Skin of body (tissue), 1 donor: ENCODE measurements at regions not wholly inside any gene's neighbourhood (a gene's known extent, or its start where the extent isn't known, plus 50 kb on each side); places are given as distances from the start of the nearest gene placed in this dataset.

Experiments used
- DNase-seq: peaks from one replicate; lab custom pipeline; 2025; lab: John Stamatoyannopoulos, UW

GRCh38 chr14:29454026-29454693 lies 473.5 kb downstream of the PRKD1 start:
- DNase-seq, result no peak

- DNase-seq, result no peak
These were observed 469.1 kb downstream of the PRKD1 start for GRCh38 chr14:29458547-29458946.

- no peak for DNase-seq
These were observed 468.1 kb downstream of the PRKD1 start for GRCh38 chr14:29459531-29459930.

- no peak for DNase-seq
These were observed 467.6 kb downstream of the PRKD1 start for GRCh38 chr14:29459969-29460560.

GRCh38 chr14:29461101-29461500 lies 466.5 kb downstream of the PRKD1 start:
- DNase-seq, result no peak

GRCh38 chr14:29461506-29461905 lies 466.1 kb downstream of the PRKD1 start:
- no peak for DNase-seq

- no peak for DNase-seq
These were observed 465.3 kb downstream of the PRKD1 start for GRCh38 chr14:29462321-29462720.

GRCh38 chr14:29462772-29463171 lies 464.9 kb downstream of the PRKD1 start:
- DNase-seq, result no peak

- no peak for DNase-seq
These were observed 463.8 kb downstream of the PRKD1 start for GRCh38 chr14:29463727-29464395.

- DNase-seq, result no peak
These were observed 462.6 kb downstream of the PRKD1 start for GRCh38 chr14:29465095-29465494.

- DNase-seq, result no peak
These were observed 452.0 kb downstream of the PRKD1 start for GRCh38 chr14:29475641-29476040.

GRCh38 chr14:29486132-29486531 lies 441.5 kb downstream of the PRKD1 start:
- no peak for DNase-seq

- DNase-seq, result no peak
These were observed 437.7 kb downstream of the PRKD1 start for GRCh38 chr14:29489911-29490425.

- DNase-seq, result no peak
These were observed 433.8 kb downstream of the PRKD1 start for GRCh38 chr14:29493849-29494248.

- DNase-seq, result no peak
These were observed 433.3 kb downstream of the PRKD1 start for GRCh38 chr14:29494312-29494711.

GRCh38 chr14:29503903-29504302 lies 423.7 kb downstream of the PRKD1 start:
- no peak for DNase-seq

GRCh38 chr14:29518335-29518734 lies 409.3 kb downstream of the PRKD1 start:
- DNase-seq, result no peak

GRCh38 chr14:29521526-29522137 lies 406.0 kb downstream of the PRKD1 start:
- no peak for DNase-seq
